ENCODE measurements at regions not wholly inside any gene's neighbourhood (a gene's known extent, or its start where the extent isn't known, plus 50 kb on each side); places are given as distances from the start of the nearest gene placed in this dataset.

GRCh38 chr2:19073522-19073921, 284.9 kb downstream of the OSR1 start:
- no peak for TF ChIP-seq CTCF (IDR thresholded peaks at IDR 0.05)
- no peak for TF ChIP-seq POLR2A (IDR thresholded peaks at IDR 0.05)
- no peak for TF ChIP-seq EP300 (IDR thresholded peaks at IDR 0.05)
